Fibroblast of villous mesenchyme (primary cell): ENCODE measurements at regions not wholly inside any gene's neighbourhood (a gene's known extent, or its start where the extent isn't known, plus 50 kb on each side); places are given as distances from the start of the nearest gene placed in this dataset.

Source experiments
- DNase-seq: peaks from one replicate; pipeline ENCODE4 v3.0.0-alpha.2; 2010; ENCODE audit warnings: low read depth
- H3K4me3 ChIP-seq: 2 replicates; pipeline ENCODE4 v1.5.1; 2011; ENCODE audit warnings: low read depth, mild to moderate bottlenecking, low read length
- TF ChIP-seq, protein P1 (sequence below): IDR thresholded peaks from 2 replicates; pipeline ENCODE4 v1.5.1; 2012; ENCODE audit warnings: low read depth, mild to moderate bottlenecking, low read length; ENCODE audit not compliant: insufficient read depth

DNA sequence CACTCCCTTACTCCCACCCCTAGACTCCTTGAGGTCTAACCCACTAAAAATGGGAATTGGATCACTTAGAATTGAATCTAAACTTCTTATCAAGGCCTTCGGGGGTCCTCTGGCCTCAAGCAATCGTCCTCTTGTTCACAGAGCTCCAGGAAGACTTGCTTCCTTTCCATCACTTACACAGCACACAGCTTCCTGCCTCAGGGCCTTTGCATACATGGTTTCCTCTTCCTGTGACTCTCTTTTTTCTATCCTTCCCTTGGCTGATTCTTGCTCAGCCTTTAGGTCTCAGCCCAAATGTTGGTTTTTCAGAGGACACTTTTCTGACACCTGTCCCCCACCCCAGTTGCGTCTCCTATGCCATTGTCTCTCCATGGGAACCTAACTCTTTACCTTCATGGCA is 50.0 kb upstream of the ALDH1B1 start:
- DNase-seq, result no peak
- H3K4me3 ChIP-seq, result no peak overlapping the region
- TF ChIP-seq, protein P1, sequence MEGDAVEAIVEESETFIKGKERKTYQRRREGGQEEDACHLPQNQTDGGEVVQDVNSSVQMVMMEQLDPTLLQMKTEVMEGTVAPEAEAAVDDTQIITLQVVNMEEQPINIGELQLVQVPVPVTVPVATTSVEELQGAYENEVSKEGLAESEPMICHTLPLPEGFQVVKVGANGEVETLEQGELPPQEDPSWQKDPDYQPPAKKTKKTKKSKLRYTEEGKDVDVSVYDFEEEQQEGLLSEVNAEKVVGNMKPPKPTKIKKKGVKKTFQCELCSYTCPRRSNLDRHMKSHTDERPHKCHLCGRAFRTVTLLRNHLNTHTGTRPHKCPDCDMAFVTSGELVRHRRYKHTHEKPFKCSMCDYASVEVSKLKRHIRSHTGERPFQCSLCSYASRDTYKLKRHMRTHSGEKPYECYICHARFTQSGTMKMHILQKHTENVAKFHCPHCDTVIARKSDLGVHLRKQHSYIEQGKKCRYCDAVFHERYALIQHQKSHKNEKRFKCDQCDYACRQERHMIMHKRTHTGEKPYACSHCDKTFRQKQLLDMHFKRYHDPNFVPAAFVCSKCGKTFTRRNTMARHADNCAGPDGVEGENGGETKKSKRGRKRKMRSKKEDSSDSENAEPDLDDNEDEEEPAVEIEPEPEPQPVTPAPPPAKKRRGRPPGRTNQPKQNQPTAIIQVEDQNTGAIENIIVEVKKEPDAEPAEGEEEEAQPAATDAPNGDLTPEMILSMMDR, result no peak

DNA sequence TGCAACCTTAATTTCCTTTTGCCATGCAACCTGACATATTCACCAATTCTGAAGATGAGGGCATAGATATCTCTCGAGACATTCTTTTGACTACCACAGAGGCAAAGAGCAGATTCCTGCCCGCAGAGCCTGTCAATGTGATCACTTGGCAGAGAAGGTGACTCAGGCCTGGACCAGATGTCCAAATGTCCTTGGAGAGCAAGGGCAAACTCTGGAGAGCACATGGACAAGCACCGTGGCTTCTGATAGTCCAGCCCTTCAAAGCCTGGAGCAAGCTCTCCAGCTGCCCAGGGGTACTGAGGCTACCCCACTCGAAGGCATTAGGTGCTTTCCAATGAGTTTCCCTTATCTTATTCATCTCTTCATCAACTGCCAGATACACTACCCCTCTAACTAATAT is 50.4 kb upstream of the ALDH1B1 start:
- TF ChIP-seq, protein P1, result no peak

DNA sequence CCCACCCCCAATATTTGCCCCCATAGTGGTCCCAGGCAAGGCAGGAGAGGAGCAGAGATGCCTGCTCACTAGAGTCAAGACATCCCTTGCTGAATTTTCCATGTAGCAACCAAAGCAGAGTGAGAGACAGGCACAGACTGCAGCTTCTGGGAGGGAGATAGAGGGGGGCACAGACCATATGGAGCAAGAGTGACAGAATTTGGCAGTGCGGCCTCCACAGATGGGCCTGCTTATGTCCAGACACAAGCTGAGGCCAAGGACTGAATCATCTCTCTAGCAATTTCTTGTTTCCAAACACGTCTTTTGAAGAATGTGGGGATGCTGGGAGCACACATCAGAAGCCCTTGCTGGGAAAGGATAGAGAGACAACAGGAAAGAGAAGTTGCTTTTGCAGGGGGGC is 53.0 kb upstream of the ALDH1B1 start:
- TF ChIP-seq, protein P1, result no peak
- DNase-seq, result no peak
- no peak overlapping the region for H3K4me3 ChIP-seq

More for the DNA sequence above, 50.4 kb upstream of the ALDH1B1 start:
- no peak overlapping the region for H3K4me3 ChIP-seq
- DNase-seq, result no peak

DNA sequence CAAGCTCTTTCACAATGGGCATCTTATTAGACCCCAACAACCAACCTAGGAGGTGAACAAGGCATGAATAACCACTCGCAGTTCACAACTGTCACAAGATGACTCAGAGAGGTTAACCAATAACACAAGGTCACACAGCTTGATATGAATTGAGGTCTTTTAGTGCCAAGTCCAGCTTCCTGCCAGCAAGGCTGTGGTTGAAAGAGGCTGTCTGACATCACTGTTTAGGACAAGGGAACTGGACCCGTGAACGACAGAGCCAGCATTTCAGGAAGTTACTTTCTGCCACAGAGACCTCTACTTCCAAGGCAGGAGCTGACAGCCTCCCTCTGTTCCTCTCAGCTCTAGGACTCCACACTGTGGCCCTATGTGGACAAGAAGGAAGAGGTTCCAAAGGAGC is 53.4 kb upstream of the ALDH1B1 start:
- H3K4me3 ChIP-seq, result no peak overlapping the region
- TF ChIP-seq, protein P1, result no peak
- DNase-seq, result no peak

DNA sequence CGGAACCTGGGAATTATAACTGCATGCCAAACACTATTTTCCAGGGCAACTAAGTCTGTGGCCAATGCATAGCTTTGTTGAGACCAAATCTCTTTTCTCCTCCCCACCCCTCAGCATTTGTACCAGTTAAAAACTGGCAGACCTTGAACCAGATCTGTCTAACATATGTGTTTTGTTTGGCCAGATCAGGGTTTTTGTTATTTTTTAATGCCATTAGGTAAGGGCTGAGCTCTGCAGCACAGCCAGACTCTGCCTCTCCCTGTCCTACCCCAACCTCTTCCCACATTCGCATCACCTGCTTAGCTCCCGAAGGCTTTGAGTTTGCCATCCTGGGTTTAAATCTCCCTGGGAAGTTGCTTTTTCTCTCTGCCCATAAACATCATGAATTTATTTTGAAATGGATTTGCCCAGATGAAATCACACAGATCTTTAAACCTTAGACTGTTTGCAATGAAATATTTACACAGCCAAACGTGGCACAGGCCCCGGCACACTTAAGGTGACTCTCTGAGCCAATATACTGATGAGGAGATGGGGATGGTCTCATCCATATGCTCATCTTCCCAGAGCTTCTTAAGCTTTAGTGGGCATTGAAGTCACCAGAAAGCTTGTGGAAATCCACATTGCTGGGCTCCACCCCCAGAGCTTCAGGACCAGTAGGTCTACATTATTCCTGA is 54.0 kb upstream of the ALDH1B1 start:
- TF ChIP-seq, protein P1, result no peak
- no peak overlapping the region for H3K4me3 ChIP-seq
- DNase-seq, result no peak

DNA sequence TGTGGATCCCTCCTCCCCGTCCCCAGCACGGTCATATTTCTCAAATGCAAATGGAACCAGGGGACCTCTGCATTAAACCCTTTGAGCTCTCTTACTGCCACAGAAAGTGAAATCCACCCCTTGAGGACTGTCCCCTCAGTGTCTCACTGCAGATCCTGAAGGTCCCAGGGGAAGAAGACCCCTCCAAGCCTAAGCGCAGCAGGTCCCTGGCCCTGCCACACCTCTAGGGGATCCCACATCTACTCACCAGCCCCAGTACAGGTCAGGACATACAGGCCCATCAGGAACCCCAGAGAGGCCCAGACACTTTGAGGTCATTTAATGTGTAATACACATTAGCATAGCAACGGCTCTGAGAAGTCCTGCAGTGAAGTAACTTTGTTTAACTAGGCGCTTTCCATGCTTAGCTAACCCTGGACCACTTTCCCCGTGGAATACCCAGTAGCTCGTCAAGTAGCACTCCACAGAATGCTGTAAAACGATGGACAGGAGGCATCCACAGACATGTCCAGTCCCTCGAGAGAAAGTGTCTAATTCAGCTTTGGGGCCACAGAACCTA is 54.7 kb upstream of the ALDH1B1 start:
- no peak for DNase-seq
- no peak overlapping the region for H3K4me3 ChIP-seq
- TF ChIP-seq, protein P1, result no peak

DNA sequence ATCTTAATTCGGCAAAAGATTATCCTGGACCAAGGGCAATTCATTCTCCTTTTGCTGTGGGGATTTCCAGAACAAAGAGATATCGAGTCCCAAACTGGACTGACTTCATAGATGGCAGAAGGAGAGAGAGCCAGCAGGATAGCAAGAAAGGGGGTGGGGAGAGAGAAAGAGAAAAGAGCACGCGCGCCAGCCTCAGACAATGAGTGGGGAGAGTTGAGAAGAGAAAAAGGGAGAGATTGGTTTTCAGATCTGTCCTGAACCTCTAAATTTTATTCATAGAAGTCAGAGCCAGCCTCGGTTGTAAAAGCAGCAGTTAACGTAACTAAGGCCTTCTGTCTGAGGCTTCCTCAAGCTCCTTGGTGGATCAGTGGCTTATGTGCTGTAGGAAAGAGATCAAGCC is 55.3 kb upstream of the ALDH1B1 start:
- TF ChIP-seq, protein P1, result no peak

More for the DNA sequence above, 55.3 kb upstream of the ALDH1B1 start:
- H3K4me3 ChIP-seq, result no peak overlapping the region
- DNase-seq, result no peak
